GM12878 (cell line): ENCODE measurements at regions not wholly inside any gene's neighbourhood (a gene's known extent, or its start where the extent isn't known, plus 50 kb on each side); places are given as distances from the start of the nearest gene placed in this dataset.

Experiments used
- ATAC-seq: fragments of 200-7000 bp; cut with Tn5 transposase; 3 replicates; pipeline ENCODE4 v1.9.1; 2020; ENCODE audit warnings: mild to moderate bottlenecking, moderate library complexity
- BruUV-seq: library from RNA; stranded (reverse); fragments of 400-500 nt; replicated peaks from 2 replicates; lab custom pipeline; 2021; lab: Mats Ljungman, UMichigan
- CTCF ChIA-PET: fragments of 300-600 bp; sonication (Branson Sonifier 250); formaldehyde crosslinking; extraction: SDS; loops from one replicate; lab custom pipeline; 2021; ENCODE audit warnings: inconsistent platforms; lab: Yijun Ruan, JAX
- POLR2A ChIA-PET: fragments of 350-600 bp; formaldehyde crosslinking; extraction: SDS; loops from one replicate; lab custom pipeline; 2021; ENCODE audit warnings: inconsistent platforms; lab: Charles Lee
- RAD21 ChIA-PET: fragments of 300-600 bp; sonication (Branson Sonifier 250); formaldehyde crosslinking; loops from one replicate; lab custom pipeline; 2023; ENCODE audit warnings: antibody characterized with exemption; ENCODE audit not compliant: unreplicated experiment; lab: Charles Lee
- SMC1A ChIA-PET: fragments of 300-600 bp; sonication (Branson Sonifier 250); formaldehyde crosslinking; loops from one replicate; lab custom pipeline; 2023; ENCODE audit not compliant: unreplicated experiment, uncharacterized antibody; lab: Charles Lee
- DNase-seq: peaks from one replicate; pipeline ENCODE4 v3.0.0-alpha.2; 2011; ENCODE audit warnings: low read depth, low spot score
- FAIRE-seq: peaks from 3 replicates; lab custom pipeline; 2011; peaks lifted over from hg19 to GRCh38; lab: Jason Lieb, UNC
- H2AFZ ChIP-seq: 2 replicates; pipeline ENCODE4 v1.6.0; 2011; ENCODE audit warnings: low read depth, low read length, control low read depth; ENCODE audit not compliant: control insufficient read depth
- H3K27ac ChIP-seq: 2 replicates; pipeline ENCODE4 v1.5.1; 2011; ENCODE audit warnings: control low read depth; ENCODE audit not compliant: control insufficient read depth, insufficient read depth
- H3K27me3 ChIP-seq, 2 experiments: replicated peaks in 1 of 2; 2 replicates each; pipeline versions ENCODE4 v1.6.0 to v1.6.1; 2011; ENCODE audit warnings: low read length in 1 of 2; ENCODE audit not compliant: control insufficient read depth in 2 of 2, insufficient read depth in 2 of 2
- H3K36me3 ChIP-seq, 2 experiments: 2 replicates each; pipeline ENCODE4 v1.5.1; 2011; ENCODE audit warnings: low read length in 1 of 2; ENCODE audit not compliant: control insufficient read depth in 2 of 2, insufficient read depth in 2 of 2
- H3K4me1 ChIP-seq: 2 replicates; pipeline ENCODE4 v1.6.1; 2011; ENCODE audit warnings: mild to moderate bottlenecking, low read length, moderate library complexity, mixed read lengths; ENCODE audit not compliant: control insufficient read depth, insufficient read depth
- H3K4me2 ChIP-seq: 2 replicates; pipeline ENCODE4 v1.6.0; 2011; ENCODE audit warnings: control low read depth; ENCODE audit not compliant: control insufficient read depth, insufficient read depth
- H3K4me3 ChIP-seq: fragments of 200-600 bp; sonication (generic); 2 replicates; pipeline ENCODE4 v1.5.1; 2016
- H3K79me2 ChIP-seq: 2 replicates; pipeline ENCODE4 v1.6.0; 2011; ENCODE audit warnings: low read length; ENCODE audit not compliant: control insufficient read depth, insufficient read depth
- H3K9ac ChIP-seq: 2 replicates; pipeline ENCODE4 v1.8.0; 2011; ENCODE audit warnings: low read length, control low read depth, mixed read lengths; ENCODE audit not compliant: control insufficient read depth, insufficient read depth
- H3K9me3 ChIP-seq: replicated peaks from 3 replicates; pipeline ENCODE4 v1.5.1; 2011; ENCODE audit warnings: mild to moderate bottlenecking, low read length; ENCODE audit not compliant: control insufficient read depth, insufficient read depth
- H4K20me1 ChIP-seq: 2 replicates; pipeline ENCODE4 v1.6.0; 2011; ENCODE audit not compliant: control insufficient read depth, insufficient read depth
- BCL11A ChIP-seq: IDR thresholded peaks from 2 replicates; pipeline ENCODE4 v1.6.1; 2011; ENCODE audit warnings: low read depth, low read length
- FOXM1 ChIP-seq: IDR thresholded peaks from 2 replicates; pipeline ENCODE4 v1.6.1; 2012; ENCODE audit warnings: low read depth, mild to moderate bottlenecking, inconsistent platforms, low read length, moderate library complexity
- HSF1 ChIP-seq: fragments of 150-350 bp; IDR thresholded peaks from 2 replicates; pipeline ENCODE4 v1.6.1; 2014; ENCODE audit warnings: mild to moderate bottlenecking, low read depth, low read length
- IKZF1 ChIP-seq: fragments of 450-650 bp; conservative IDR thresholded peaks from 2 replicates; pipeline ENCODE4 v1.6.1; 2017; ENCODE audit warnings: antibody characterized with exemption, mild to moderate bottlenecking
- IKZF2 ChIP-seq, 2 experiments: fragments of 450-650 bp; IDR thresholded peaks; 2 replicates each; pipeline ENCODE4 v1.6.1; 2017; ENCODE audit warnings: mild to moderate bottlenecking in 2 of 2, moderate library complexity in 2 of 2
- NFXL1 ChIP-seq: fragments of 450-650 bp; IDR thresholded peaks from 2 replicates; pipeline ENCODE4 v1.6.1; 2017; ENCODE audit warnings: antibody characterized with exemption, mild to moderate bottlenecking, borderline replicate concordance
- NFYA ChIP-seq: IDR thresholded peaks from 2 replicates; pipeline ENCODE4 v1.6.1; 2011; ENCODE audit warnings: low read depth, mild to moderate bottlenecking, low read length, improper control_type of control experiment, borderline replicate concordance
- NR2C1 ChIP-seq: fragments of 450-650 bp; IDR thresholded peaks from 2 replicates; pipeline ENCODE4 v1.6.1; 2017; ENCODE audit warnings: antibody characterized with exemption, mild to moderate bottlenecking, moderate library complexity
- PBX3 ChIP-seq: IDR thresholded peaks from 2 replicates; pipeline ENCODE4 v1.6.1; 2011; ENCODE audit warnings: mild to moderate bottlenecking, low read depth, low read length, moderate library complexity; ENCODE audit not compliant: insufficient replicate concordance
- POLR2A ChIP-seq: IDR thresholded peaks from 2 replicates; pipeline ENCODE4 v1.6.1; 2011; ENCODE audit warnings: low read depth, mild to moderate bottlenecking, low read length
- RB1 ChIP-seq: fragments of 450-650 bp; formaldehyde crosslinking; IDR thresholded peaks from 2 replicates; pipeline ENCODE4 v1.6.1; 2017; ENCODE audit warnings: mild to moderate bottlenecking, borderline replicate concordance
- SPI1 ChIP-seq: IDR thresholded peaks from 2 replicates; pipeline ENCODE4 v1.6.1; 2011; ENCODE audit warnings: low read depth, mild to moderate bottlenecking, low read length, moderate library complexity, borderline replicate concordance; ENCODE audit not compliant: insufficient read depth
- SRF ChIP-seq, 2 experiments: IDR thresholded peaks; 2 replicates each; pipeline ENCODE4 v1.6.1; 2011; ENCODE audit warnings: low read depth in 2 of 2, low read length in 2 of 2, mild to moderate bottlenecking in 1 of 2, moderate library complexity in 1 of 2
- STAT3 ChIP-seq: IDR thresholded peaks from 2 replicates; pipeline ENCODE4 v1.6.1; 2011; ENCODE audit warnings: low read depth, low read length, improper control_type of control experiment
- SUPT20H ChIP-seq: IDR thresholded peaks from 2 replicates; pipeline ENCODE4 v1.6.1; 2011; ENCODE audit warnings: low read depth, mild to moderate bottlenecking, low read length, moderate library complexity, borderline replicate concordance; ENCODE audit not compliant: control insufficient read depth
- TBL1XR1 ChIP-seq: IDR thresholded peaks from 2 replicates; pipeline ENCODE4 v1.6.1; 2012; ENCODE audit warnings: low read depth, low read length, improper control_type of control experiment
- ZBED1 ChIP-seq: IDR thresholded peaks from 2 replicates; pipeline ENCODE4 v1.6.1; 2016; ENCODE audit warnings: borderline replicate concordance
- ZBTB33 ChIP-seq: fragments of 450-650 bp; IDR thresholded peaks from 2 replicates; pipeline ENCODE4 v1.6.1; 2017; ENCODE audit warnings: mild to moderate bottlenecking
- ZNF274 ChIP-seq: IDR thresholded peaks from one replicate; pipeline ENCODE4 v1.8.0; 2011; ENCODE audit not compliant: insufficient read length, insufficient read depth
- ZNF384 ChIP-seq: IDR thresholded peaks from 2 replicates; pipeline ENCODE4 v1.6.1; 2012; ENCODE audit warnings: low read depth, mild to moderate bottlenecking, low read length, improper control_type of control experiment, borderline replicate concordance
- in situ Hi-C: fragments of 300-500 bp; cut with MboI; formaldehyde crosslinking; loops from 9 replicates; pipeline ENCODE4 v1.14.3; 2018; ENCODE audit warnings: mixed read lengths
- intact Hi-C: fragments of 100-400 bp; cut with micrococcal nuclease; formaldehyde crosslinking; loops from one replicate; pipeline ENCODE4 v1.14.2; 2022; ENCODE audit not compliant: unreplicated experiment
- TF ChIP-seq, protein P1 (sequence below): fragments of 450-650 bp; IDR thresholded peaks from 2 replicates; pipeline ENCODE4 v1.6.1; 2017; ENCODE audit warnings: low read depth, mild to moderate bottlenecking, moderate library complexity

DNA sequence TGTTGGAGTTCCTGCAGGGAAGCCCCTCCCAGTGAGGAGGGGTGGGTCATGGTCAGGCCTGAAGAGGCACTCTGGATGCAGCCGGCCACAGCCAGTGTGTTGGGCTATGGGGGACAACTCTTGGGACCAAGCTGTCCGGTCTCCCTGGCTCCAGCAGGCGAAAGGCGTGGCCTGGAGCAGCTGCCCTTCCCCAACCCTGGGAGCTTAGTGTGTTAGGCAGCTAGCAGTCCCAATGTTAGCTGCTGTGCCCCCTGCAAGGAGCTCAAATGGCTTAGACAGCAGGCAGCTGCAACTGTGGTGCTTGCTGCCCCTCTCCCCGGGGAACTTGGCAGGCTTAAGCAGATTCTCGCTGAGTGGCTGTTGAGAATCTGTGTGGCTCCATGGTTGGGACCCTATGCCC is 67.5 kb upstream of the ACTBL2 start (continued):
- TF ChIP-seq ZBTB33, result no peak
- TF ChIP-seq POLR2A, result no peak
- no peak for TF ChIP-seq ZNF274
- TF ChIP-seq ZNF384, result no peak
- no peak for TF ChIP-seq NR2C1
- TF ChIP-seq RB1, result no peak
- no peak for TF ChIP-seq SRF (IDR thresholded peaks at IDR 0.05; ENCODE audit: low read depth in 2 of 2, low read length in 2 of 2)
- TF ChIP-seq SUPT20H, result no peak
- no peak for TF ChIP-seq BCL11A
- TF ChIP-seq, all 136 proteins: peak for 0

DNA sequence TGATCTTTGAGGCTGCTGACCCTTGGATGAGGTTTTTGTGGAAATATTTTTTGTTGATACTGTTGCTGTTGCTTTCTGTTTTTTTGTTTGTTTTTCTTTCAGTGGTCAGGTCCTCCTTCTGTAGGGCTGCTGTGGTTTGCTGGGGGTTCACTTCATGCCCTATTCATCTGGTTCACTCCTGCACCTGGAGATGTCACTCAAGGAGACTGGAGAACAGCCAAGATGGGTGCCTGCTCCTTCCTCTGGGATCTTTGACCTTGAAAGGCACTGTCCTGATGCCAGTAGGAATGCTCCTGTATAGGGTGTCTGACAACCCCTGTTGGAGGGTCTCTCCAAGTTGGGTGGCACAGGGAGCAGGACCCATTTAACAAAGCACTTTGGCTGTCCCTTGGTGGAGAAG is 67.0 kb upstream of the ACTBL2 start:
- Histone ChIP-seq H3K9me3 (no peaks in the 10 kb centered on the region), H3K9ac (no peak overlapping the region), H3K27me3 (no peaks in the 10 kb centered on the region), H3K4me3 (no peak overlapping the region), H3K36me3 (no peaks in the 10 kb centered on the region), H3K79me2 (no peaks in the 10 kb centered on the region), H3K27ac (no peak overlapping the region), H4K20me1 (no peaks in the 10 kb centered on the region), H2AFZ (no peak overlapping the region), H3K4me1 (no peaks in the 10 kb centered on the region), H3K4me2 (no peak overlapping the region)
- intact Hi-C loops, result no loop called here
- in situ Hi-C loops, result no loop called here
- ChIA-PET SMC1A (interaction anchor here (0.7 kb wide), 1 partner anchor 573 kb away, joined by 3 read pairs; no protein-coding TSS in a partner anchor), CTCF (no interaction called here), POLR2A (no interaction called here), RAD21 (no interaction called here)
- no peak for FAIRE-seq
- no peak for ATAC-seq
- no peak for DNase-seq
- BruUV-seq, result no TSS peak
- TF ChIP-seq TBL1XR1, result no peak
- no peak for TF ChIP-seq IKZF1
- TF ChIP-seq FOXM1, result no peak
- no peak for TF ChIP-seq ZBED1
- TF ChIP-seq HSF1, result no peak
- no peak for TF ChIP-seq NFYA
- TF ChIP-seq IKZF2 (IDR thresholded peaks at IDR 0.05), result no peak
- TF ChIP-seq SPI1, result no peak
- no peak for TF ChIP-seq STAT3
- TF ChIP-seq, protein P1, sequence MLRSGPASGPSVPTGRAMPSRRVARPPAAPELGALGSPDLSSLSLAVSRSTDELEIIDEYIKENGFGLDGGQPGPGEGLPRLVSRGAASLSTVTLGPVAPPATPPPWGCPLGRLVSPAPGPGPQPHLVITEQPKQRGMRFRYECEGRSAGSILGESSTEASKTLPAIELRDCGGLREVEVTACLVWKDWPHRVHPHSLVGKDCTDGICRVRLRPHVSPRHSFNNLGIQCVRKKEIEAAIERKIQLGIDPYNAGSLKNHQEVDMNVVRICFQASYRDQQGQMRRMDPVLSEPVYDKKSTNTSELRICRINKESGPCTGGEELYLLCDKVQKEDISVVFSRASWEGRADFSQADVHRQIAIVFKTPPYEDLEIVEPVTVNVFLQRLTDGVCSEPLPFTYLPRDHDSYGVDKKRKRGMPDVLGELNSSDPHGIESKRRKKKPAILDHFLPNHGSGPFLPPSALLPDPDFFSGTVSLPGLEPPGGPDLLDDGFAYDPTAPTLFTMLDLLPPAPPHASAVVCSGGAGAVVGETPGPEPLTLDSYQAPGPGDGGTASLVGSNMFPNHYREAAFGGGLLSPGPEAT, result no peak
- no peak for TF ChIP-seq NFXL1
- no peak for TF ChIP-seq PBX3
